Neural progenitor cell (in vitro differentiated cells): ENCODE measurements at regions not wholly inside any gene's neighbourhood (a gene's known extent, or its start where the extent isn't known, plus 50 kb on each side); places are given as distances from the start of the nearest gene placed in this dataset.

Source experiments
- CTCF ChIP-seq: fragments of 200-600 bp; sonication (generic); IDR thresholded peaks from 2 replicates; pipeline ENCODE4 v1.5.1; 2017; ENCODE audit warnings: antibody characterized with exemption, mild to moderate bottlenecking
- EZH2phosphoT487 ChIP-seq: fragments of 200-600 bp; sonication (generic); IDR thresholded peaks from 2 replicates; pipeline ENCODE4 v1.6.1; 2017; ENCODE audit warnings: antibody characterized with exemption

GRCh38 chr5:103919506-103919905, 356.9 kb upstream of the NUDT12 start:
- TF ChIP-seq EZH2phosphoT487 (no peak), CTCF (no peak)
